B cell (primary cell): ENCODE measurements at regions not wholly inside any gene's neighbourhood (a gene's known extent, or its start where the extent isn't known, plus 50 kb on each side); places are given as distances from the start of the nearest gene placed in this dataset.

Experiments
- ATAC-seq: fragments of 200-7000 bp; cut with Tn5 transposase; one replicate; pipeline ENCODE4 v1.10.0; 2021; ENCODE audit warnings: low read depth, mild to moderate bottlenecking, moderate number of reproducible peaks, moderate library complexity
- CTCF ChIA-PET: fragments of 350-600 bp; sonication (Branson Sonifier 250); formaldehyde crosslinking; loops from one replicate; lab custom pipeline; 2021; ENCODE audit warnings: antibody characterized with exemption, inconsistent platforms; lab: Charles Lee
- POLR2A ChIA-PET: fragments of 350-600 bp; sonication (Branson Sonifier 250); formaldehyde crosslinking; loops from one replicate; lab custom pipeline; 2021; ENCODE audit warnings: antibody characterized with exemption; lab: Charles Lee
- DNase-seq: peaks from one replicate; pipeline ENCODE4 v3.0.0; 2013
- H2AFZ ChIP-seq: 2 replicates; pipeline ENCODE4 v1.6.1; 2012; ENCODE audit warnings: mild to moderate bottlenecking, low read depth, low read length; ENCODE audit not compliant: insufficient read depth, poor library complexity, severe bottlenecking
- H3K27ac ChIP-seq, 2 donors: 1 replicate in 1 of 2; 2 replicates in 1 of 2; pipeline ENCODE4 v1.5.1; 2012 to 2013; ENCODE audit warnings: low read length in 2 of 2, mild to moderate bottlenecking in 2 of 2, moderate library complexity in 1 of 2
- H3K27me3 ChIP-seq, 4 experiments: fragments of 200-600 bp in 1 of 4; sonication (generic) in 1 of 4; replicated peaks in 1 of 4; 1 replicate in 2 of 4; 2 replicates in 2 of 4; pipeline versions ENCODE4 v1.6.1 to v1.7.0; 2013 to 2016; ENCODE audit warnings: low read length in 3 of 4, mild to moderate bottlenecking in 2 of 4, mixed read lengths in 1 of 4, moderate library complexity in 1 of 4; ENCODE audit not compliant: insufficient read depth in 4 of 4, control insufficient read depth in 3 of 4; ENCODE audit errors: control extremely low read depth in 1 of 4
- H3K36me3 ChIP-seq, 2 experiments: replicated peaks in 1 of 2; 1 replicate in 1 of 2; 2 replicates in 1 of 2; pipeline versions ENCODE4 v1.6.1 to v1.7.1; 2013; ENCODE audit warnings: low read length in 1 of 2; ENCODE audit not compliant: insufficient read depth in 2 of 2, control insufficient read depth in 1 of 2; ENCODE audit errors: control extremely low read depth in 1 of 2, extremely low read depth in 1 of 2
- H3K4me1 ChIP-seq, 2 donors: fragments of 200-600 bp in 1 of 2; sonication (generic) in 1 of 2; 1 replicate in 1 of 2; 2 replicates in 1 of 2; pipeline versions ENCODE4 v1.5.1 to v1.6.1; 2013 to 2017; ENCODE audit warnings: low read length in 2 of 2; ENCODE audit not compliant: control insufficient read depth in 2 of 2, insufficient read depth in 2 of 2
- H3K4me2 ChIP-seq: replicated peaks from 2 replicates; pipeline ENCODE3; 2012; ENCODE audit warnings: mild to moderate bottlenecking, low read depth, low read length; ENCODE audit not compliant: poor library complexity, severe bottlenecking
- H3K4me3 ChIP-seq, 5 experiments: fragments of 200-600 bp in 1 of 5; sonication (generic) in 1 of 5; 1 replicate in 3 of 5; 2 replicates in 2 of 5; pipeline versions ENCODE4 v1.5.1 to v1.7.0; 2011 to 2016; ENCODE audit warnings: low read length in 4 of 5, mild to moderate bottlenecking in 4 of 5, low read depth in 2 of 5, control low read depth in 1 of 5, moderate library complexity in 1 of 5; ENCODE audit not compliant: insufficient read depth in 1 of 5; ENCODE audit errors: control extremely low read depth in 1 of 5, extremely low read depth in 1 of 5
- H3K79me2 ChIP-seq: fragments of 200-600 bp; sonication (generic); one replicate; pipeline ENCODE4 v1.6.0; 2016; ENCODE audit warnings: low read length; ENCODE audit not compliant: control insufficient read depth, insufficient read depth
- H3K9ac ChIP-seq: fragments of 200-600 bp; sonication (generic); 2 replicates; pipeline ENCODE4 v1.6.1; 2017; ENCODE audit warnings: mild to moderate bottlenecking, low read length, moderate library complexity
- H3K9me3 ChIP-seq, 3 donors: one replicate each; pipeline versions ENCODE4 v1.6.1 to v1.7.1; 2013; ENCODE audit warnings: low read length in 2 of 3; ENCODE audit not compliant: control insufficient read depth in 2 of 3, insufficient read depth in 1 of 3; ENCODE audit errors: control extremely low read depth in 1 of 3
- H4K20me1 ChIP-seq: 2 replicates; pipeline ENCODE4 v1.6.0; 2012; ENCODE audit warnings: mild to moderate bottlenecking, low read length; ENCODE audit not compliant: insufficient read depth, control insufficient read depth, poor library complexity, severe bottlenecking
- H3K27ac Mint-ChIP-seq: one replicate; pipeline ENCODE4 v1.8.0; 2021; ENCODE audit warnings: mixed read lengths
- H3K27me3 Mint-ChIP-seq: one replicate; pipeline ENCODE4 v1.8.0; 2021; ENCODE audit warnings: mixed read lengths
- H3K4me1 Mint-ChIP-seq: one replicate; pipeline ENCODE4 v1.8.0; 2021; ENCODE audit warnings: mixed read lengths
- H3K4me3 Mint-ChIP-seq: one replicate; pipeline ENCODE4 v1.8.0; 2021; ENCODE audit warnings: mixed read lengths
- H3K9me3 Mint-ChIP-seq: one replicate; pipeline ENCODE4 v1.8.0; 2022; ENCODE audit warnings: mixed read lengths; ENCODE audit not compliant: insufficient read depth
- CTCF ChIP-seq: fragments of 200-600 bp; IDR thresholded peaks from one replicate; pipeline ENCODE4 v1.8.0; 2022; ENCODE audit warnings: antibody characterized with exemption, mild to moderate bottlenecking
- EZH2 ChIP-seq: IDR thresholded peaks from 2 replicates; pipeline ENCODE4 v1.6.1; 2012; ENCODE audit warnings: borderline replicate concordance, low read depth, mild to moderate bottlenecking, moderate library complexity, low read length; ENCODE audit not compliant: insufficient read depth, poor library complexity, severe bottlenecking
- WGBS: methylation state at CpG from one replicate; pipeline ENCODE4 v1.1.5; 2013; ENCODE audit warnings: missing lambda C conversion rate; ENCODE audit not compliant: insufficient coverage; 5-methylcytosine and 5-hydroxymethylcytosine counted together
- intact Hi-C: fragments of 100-400 bp; cut with micrococcal nuclease; formaldehyde crosslinking; loops from one replicate; pipeline ENCODE4 v1.10.0; 2022

- TF ChIP-seq EZH2 (no peak), CTCF (no peak)
- H3K27me3 ChIP-seq = no peaks in the 10 kb centered on the region
- H3K4me2 ChIP-seq = no peak overlapping the region
- intact Hi-C loops = no loop called here
- no peaks in the 10 kb centered on the region for H3K4me1 ChIP-seq
- ChIA-PET POLR2A (no interaction called here), CTCF (no interaction called here)
- H3K9me3 ChIP-seq = no peaks in the 10 kb centered on the region
- ATAC-seq (no peak), DNase-seq (no peak)
- H3K9ac ChIP-seq = no peak overlapping the region
- no peaks in the 10 kb centered on the region for H3K4me1 Mint-ChIP-seq
- WGBS = 100% methylated on average over 1 of the region's 4 CpGs
- H3K4me3 ChIP-seq = no peak overlapping the region
- no peaks in the 10 kb centered on the region for H3K36me3 ChIP-seq
- no peaks in the 10 kb centered on the region for H3K79me2 ChIP-seq
- no peaks in the 10 kb centered on the region for H3K27me3 Mint-ChIP-seq
- H3K9me3 Mint-ChIP-seq = no peaks in the 10 kb centered on the region
- H4K20me1 ChIP-seq = no peaks in the 10 kb centered on the region
- H3K27ac Mint-ChIP-seq = no peak overlapping the region
- H3K27ac ChIP-seq = no peak overlapping the region
- no peak overlapping the region for H2AFZ ChIP-seq
- no peak overlapping the region for H3K4me3 Mint-ChIP-seq
Observed at GRCh38 chr10:9357471-9357870, 1303.0 kb downstream of the GATA3 start.

GRCh38 chr10:9362721-9363120 lies 1308.2 kb downstream of the GATA3 start:
- Mint-ChIP-seq H3K4me3 (no peak overlapping the region), H3K27me3 (no peaks in the 10 kb centered on the region), H3K9me3 (no peaks in the 10 kb centered on the region), H3K27ac (no peak overlapping the region), H3K4me1 (no peaks in the 10 kb centered on the region)
- ATAC-seq (no peak), DNase-seq (no peak)
- no peaks in the 10 kb centered on the region for H3K27me3 ChIP-seq
- 72% methylated on average over 2 of the region's 5 CpGs for WGBS
- no peaks in the 10 kb centered on the region for H3K9me3 ChIP-seq
- no peaks in the 10 kb centered on the region for H4K20me1 ChIP-seq
- no peak overlapping the region for H3K4me3 ChIP-seq
- TF ChIP-seq CTCF (no peak), EZH2 (no peak)
- no peak overlapping the region for H3K27ac ChIP-seq
- intact Hi-C loops = no loop called here
- ChIA-PET POLR2A (no interaction called here), CTCF (no interaction called here)
- H3K79me2 ChIP-seq = no peaks in the 10 kb centered on the region
- H3K4me2 ChIP-seq = no peak overlapping the region
- H3K4me1 ChIP-seq = no peaks in the 10 kb centered on the region
- no peak overlapping the region for H3K9ac ChIP-seq
- no peak overlapping the region for H2AFZ ChIP-seq
- no peaks in the 10 kb centered on the region for H3K36me3 ChIP-seq
